Central memory CD4-positive, alpha-beta T cell (primary cell): ENCODE measurements at regions not wholly inside any gene's neighbourhood (a gene's known extent, or its start where the extent isn't known, plus 50 kb on each side); places are given as distances from the start of the nearest gene placed in this dataset.

Experiments used
- DNase-seq: peaks from one replicate; pipeline ENCODE4 v3.0.0; 2022

DNA sequence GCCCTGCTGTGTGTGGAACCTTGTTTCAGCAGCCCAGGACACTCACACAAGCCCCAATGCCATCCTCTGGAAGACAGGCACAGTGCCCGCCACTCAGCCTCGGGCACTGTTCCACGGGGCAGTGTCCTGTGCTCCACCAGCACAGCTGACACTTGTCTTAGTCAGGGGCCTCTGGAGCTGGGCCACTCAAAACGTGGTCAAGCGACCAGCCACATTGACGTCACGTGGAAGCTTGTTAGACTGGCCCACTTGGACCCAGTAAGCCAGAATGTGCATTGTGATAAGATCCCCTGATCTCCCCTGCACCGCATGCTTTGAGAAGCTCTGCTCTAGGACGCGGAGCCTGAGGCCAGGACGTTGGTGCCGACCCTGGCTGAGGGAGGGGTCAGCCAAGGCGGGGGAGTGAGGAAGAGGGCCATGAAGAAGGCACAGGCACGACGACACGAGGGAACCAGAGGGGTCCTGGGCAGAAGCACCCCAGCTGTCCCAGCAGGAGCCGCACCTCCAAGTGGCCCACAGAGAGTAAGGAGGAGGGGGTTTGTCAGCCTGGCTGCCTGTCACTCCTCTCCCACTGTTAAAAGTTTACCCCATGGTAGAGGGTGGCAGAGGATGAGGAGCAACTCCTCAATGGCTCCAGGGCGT is 64.6 kb downstream of the LINC01488 start:
- DNase-seq = no peak

- no peak for DNase-seq
Observed at GRCh38 chr11:69546735-69547370, 65.4 kb downstream of the LINC01488 start.

DNA sequence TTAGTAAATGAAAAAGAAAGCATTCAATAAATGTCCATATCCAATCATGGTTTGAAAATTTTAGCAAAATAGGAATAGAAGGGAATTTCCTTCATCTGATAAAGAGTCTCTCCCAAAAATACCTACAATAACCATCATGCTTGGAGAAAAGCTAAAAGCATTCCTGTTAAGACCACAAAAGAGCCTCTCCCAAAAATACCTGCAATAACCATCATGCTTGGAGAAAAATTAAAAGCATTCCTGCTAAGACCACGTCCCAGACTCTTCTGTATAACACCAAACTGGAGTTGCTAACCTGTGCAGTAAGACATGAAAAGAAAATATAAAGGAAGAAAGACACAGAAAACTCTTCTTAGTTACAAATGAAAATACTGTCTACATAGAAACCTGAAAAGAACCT is 69.4 kb downstream of the LINC01488 start:
- DNase-seq = no peak

GRCh38 chr11:69551963-69552362 is 70.5 kb downstream of the LINC01488 start:
- DNase-seq = no peak

DNA sequence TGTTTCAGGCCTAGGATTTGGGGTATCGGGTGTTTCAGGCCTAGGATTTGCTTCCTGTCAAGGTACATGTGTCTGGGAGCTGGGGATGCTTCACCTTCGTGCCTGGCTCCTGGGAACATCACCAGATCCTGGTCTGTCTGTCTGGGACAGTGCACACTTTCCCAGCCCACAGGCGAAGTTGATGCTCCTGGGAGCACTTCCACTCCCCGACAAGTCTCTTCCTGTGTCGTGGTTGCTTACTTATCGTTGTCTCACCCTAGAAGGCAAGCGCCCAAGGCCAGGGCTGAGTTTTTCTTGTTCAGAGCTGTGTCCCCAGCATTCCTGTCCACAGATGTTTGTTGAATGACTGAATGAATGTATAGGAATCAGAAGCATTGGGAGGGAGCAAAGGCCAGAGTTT is 71.5 kb downstream of the LINC01488 start:
- no peak for DNase-seq

DNA sequence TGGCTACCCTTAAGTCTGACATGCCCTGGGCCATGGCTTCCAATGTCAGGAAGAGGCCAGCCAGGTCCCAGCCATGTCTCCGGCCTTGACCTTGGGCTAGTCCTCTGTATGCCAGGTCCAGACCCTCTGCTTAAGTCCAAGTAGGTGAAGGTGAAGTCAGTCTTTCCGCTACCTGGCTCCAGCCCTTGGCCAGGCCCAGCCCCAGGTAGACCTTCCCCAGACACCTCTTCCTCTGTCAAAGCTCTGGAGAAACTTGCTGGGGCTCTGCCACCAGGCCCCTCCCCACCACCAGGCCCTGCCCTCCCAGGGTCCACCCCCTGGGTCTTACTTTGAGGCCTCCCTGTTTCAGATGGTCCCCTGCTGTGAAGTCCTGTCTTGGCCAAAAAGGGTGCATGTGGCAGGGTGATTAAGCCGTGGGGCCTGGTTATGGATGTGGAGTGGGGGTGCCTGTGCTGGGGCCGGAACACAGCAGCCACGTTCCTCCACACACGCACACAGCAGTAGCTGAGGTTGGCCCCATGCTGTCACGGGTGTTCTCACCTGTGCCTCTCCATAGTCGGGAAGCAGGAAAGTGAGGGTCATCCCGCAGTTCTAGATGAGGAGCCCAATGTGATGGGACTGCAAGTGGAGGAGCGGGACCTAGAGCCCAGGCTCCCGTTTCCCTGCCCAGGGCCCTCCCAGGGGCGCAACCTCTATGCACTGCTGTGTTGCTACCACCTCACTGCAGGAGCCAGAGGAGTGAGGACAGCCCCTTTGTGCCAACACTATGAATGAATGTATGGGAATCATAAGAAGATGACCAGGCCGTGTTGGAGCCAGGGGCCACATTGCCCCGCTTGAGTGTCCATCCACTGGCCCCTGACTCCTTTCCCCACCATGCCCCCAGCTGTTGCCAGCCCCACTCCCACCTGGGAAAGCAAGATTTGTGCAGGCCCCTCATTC is 72.2 kb downstream of the LINC01488 start:
- DNase-seq = no peak

DNA sequence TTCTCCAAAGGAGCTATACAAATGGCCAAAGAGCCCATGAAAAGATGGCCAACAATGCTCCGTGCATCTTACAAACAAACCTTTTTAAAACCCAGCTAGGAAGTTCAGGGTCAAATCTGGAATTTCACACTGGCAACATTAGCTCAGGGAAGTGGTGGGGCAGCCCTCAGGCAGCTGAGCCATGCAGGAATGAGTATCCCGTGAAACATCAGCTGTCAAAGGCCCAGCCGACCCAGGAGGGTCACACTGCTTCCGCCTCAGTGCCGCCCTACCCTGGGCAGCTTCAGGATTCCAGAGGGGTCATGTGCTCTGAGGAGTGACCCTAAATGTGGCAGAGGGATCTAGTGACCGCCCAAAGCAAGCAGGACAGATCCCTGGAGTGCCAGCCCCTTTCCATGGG is 73.4 kb downstream of the LINC01488 start:
- DNase-seq = no peak

GRCh38 chr11:69557266-69557665 is 75.8 kb downstream of the LINC01488 start:
- no peak for DNase-seq

GRCh38 chr11:69558519-69558941 is 77.1 kb downstream of the LINC01488 start:
- peak; percentile 64 for DNase-seq

- no peak for DNase-seq
Observed at GRCh38 chr11:69559181-69559580, 77.7 kb downstream of the LINC01488 start.

DNA sequence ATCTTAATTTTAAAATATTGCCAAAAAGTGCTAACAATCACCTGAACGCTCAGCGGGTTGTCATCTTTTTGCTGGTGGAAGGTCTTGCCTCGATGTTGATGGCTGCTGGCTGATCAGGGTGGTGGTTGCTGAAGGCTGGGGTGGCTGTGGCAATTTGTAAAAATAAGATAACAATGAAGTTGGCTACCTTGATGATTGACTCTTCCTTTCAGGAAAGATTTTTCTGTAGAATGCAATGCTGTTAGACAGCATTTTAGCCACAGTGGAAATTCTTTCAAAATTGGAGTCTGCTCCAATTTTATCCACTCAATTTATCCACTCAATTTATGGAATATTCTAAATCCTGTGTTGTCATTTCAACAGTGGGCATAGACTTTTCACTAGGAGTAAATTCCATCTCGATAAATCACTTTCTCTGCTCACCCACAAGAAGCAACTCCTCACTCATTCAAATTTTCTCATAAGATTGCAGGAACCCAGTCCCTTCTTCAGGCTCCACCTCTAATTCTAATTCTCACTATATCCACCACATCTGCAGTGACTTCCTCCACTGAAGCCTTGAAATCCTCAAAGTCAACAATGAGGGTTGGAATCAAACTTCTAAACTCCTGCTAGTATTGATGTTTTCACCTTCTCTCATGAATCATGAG is 78.8 kb downstream of the LINC01488 start:
- no peak for DNase-seq

GRCh38 chr11:69562302-69562701 is 78.7 kb upstream of the CCND1 start:
- DNase-seq = no peak

- no peak for DNase-seq
Observed at GRCh38 chr11:69562816-69563215, 78.1 kb upstream of the CCND1 start.

DNA sequence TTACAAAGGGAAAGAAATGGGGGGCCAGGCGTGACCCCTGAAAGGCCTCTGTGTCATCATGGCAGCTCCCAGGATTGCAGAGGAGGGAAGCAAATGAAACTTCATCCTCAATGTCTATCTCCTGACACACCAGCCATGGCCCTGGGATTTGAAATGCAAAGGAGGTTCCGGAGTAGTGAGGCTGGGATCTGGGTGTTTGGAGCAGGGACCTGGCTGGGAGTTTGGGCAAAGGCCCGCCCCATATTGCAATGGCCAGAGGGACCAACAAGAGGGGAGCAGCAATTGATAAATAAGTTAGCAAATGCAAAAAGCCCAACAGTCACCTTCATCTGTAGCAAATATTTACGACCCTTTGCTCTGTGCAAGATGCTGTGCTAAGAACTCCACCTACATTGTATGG is 77.7 kb upstream of the CCND1 start:
- no peak for DNase-seq

GRCh38 chr11:69563946-69564775 is 76.8 kb upstream of the CCND1 start:
- DNase-seq = no peak

DNA sequence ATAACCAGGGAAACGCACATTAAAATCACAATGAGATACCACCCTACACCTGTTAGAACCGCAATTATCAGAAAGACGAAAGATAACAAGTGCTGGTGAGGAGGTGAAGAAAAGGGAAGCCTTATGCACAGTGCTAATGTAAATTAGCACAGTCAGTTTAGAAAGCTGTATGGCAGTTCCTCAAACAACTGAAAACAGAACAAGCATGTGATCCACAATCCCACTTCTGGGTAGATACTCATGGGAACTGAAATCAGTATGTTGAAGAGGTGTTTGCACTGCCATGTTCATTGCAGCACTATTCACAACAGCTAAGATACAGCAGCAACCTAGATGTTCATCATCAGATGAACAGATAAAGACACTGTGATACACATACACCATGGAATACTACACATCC is 75.0 kb upstream of the CCND1 start:
- DNase-seq = no peak

GRCh38 chr11:69567951-69568808 is 72.8 kb upstream of the CCND1 start:
- DNase-seq = no peak

- no peak for DNase-seq
Observed at GRCh38 chr11:69568809-69569097, 72.2 kb upstream of the CCND1 start.

GRCh38 chr11:69569306-69570200 is 71.4 kb upstream of the CCND1 start:
- no peak for DNase-seq

DNA sequence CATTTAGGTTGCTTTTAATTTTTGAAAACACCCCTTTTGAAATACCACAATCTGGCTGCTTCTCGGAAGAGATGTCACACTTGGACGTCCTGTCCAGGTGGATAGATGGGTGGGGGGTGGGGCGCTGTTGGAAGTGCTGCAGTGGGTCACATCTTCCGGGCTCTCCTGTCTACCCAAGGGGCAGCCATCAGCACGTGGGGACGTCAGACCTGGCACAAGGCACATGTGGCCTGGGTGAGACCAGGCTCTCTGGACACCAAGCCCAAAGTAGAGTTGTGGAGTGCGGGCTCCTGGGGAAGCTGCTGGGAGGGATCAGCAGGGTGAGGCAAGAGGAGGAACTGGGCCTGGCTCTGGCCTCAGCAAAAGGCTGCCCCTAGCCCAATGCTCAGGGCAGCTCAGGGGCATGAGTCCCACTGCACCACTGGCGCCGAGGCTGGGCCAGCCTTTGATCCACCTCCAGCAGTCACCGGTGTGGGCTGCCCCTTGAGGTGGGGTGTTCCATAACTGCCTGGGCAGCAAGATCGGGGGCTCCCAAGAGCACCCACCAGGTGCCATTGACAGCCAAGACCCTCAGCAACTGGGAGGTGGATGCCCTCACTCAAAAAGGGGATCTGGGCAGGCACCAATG is 68.6 kb upstream of the CCND1 start:
- no peak for DNase-seq
